ENCODE measurements at regions not wholly inside any gene's neighbourhood (a gene's known extent, or its start where the extent isn't known, plus 50 kb on each side); places are given as distances from the start of the nearest gene placed in this dataset.

DNA sequence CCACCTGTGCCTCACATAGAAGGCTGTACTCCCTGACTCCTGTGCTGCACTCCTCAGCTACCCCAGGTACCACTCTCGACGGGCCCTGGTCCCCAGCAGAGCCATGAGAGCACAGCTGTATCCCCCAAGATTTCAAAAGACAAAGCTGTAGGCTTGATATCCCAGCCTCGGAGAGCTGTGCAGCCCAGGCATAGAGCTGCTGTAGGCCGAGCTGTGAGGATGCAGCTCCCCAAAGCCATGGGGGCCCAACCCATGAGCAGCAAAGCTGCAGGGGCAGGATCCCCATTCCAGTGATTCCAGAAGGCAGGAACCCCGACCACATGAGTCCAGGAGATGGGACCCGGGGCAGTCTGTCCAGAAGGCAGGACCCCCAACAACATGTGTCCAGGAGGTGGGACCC, 123.8 kb upstream of the CBLN2 start:
- Mint-ChIP-seq H3K4me1 (peaks cover 4% of the 10 kb centered on the region), H3K4me3 (no peak overlapping the region), H3K9me3 (peaks cover 4% of the 10 kb centered on the region), H3K27ac (no peak overlapping the region), H3K36me3 (ENCODE audit: low read depth) (no peaks in the 10 kb centered on the region), H3K27me3 (ENCODE audit: low read depth, poor library complexity) (no peaks in the 10 kb centered on the region)
- no peak for DNase-seq
- TF ChIP-seq, protein P1, sequence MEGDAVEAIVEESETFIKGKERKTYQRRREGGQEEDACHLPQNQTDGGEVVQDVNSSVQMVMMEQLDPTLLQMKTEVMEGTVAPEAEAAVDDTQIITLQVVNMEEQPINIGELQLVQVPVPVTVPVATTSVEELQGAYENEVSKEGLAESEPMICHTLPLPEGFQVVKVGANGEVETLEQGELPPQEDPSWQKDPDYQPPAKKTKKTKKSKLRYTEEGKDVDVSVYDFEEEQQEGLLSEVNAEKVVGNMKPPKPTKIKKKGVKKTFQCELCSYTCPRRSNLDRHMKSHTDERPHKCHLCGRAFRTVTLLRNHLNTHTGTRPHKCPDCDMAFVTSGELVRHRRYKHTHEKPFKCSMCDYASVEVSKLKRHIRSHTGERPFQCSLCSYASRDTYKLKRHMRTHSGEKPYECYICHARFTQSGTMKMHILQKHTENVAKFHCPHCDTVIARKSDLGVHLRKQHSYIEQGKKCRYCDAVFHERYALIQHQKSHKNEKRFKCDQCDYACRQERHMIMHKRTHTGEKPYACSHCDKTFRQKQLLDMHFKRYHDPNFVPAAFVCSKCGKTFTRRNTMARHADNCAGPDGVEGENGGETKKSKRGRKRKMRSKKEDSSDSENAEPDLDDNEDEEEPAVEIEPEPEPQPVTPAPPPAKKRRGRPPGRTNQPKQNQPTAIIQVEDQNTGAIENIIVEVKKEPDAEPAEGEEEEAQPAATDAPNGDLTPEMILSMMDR (IDR thresholded peaks at IDR 0.05) = no peak

DNA sequence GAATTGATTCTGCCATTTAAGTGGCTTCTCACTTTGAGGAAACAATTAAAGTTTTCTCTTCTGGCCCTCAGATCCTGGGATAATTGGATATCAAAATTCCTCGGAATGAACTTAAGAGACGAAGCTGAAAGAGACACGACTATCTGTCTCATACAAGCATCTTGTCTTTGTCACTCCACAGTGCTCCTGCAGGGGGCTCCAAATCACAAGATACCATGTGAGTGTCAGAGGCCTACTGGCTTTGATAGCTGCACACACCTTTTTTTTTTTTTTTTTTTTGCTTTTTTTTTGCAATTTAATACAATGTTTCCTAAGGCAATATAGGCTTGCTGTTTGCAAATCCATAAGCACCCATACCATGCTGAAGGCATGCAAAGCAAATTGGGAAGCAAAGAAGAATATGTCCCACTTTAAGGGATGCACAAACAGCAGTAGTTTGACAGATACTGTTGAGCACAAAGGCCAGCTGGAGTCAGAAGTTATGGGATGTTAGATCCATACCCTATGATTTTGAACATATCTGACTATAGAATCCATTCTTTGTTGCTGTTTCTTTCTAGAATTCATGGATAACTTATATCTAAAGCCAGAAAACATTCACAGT, 109.0 kb upstream of the CBLN2 start:
- Mint-ChIP-seq H3K4me1 (no peaks in the 10 kb centered on the region), H3K4me3 (no peak overlapping the region), H3K9me3 (peaks cover 12% of the 10 kb centered on the region), H3K27ac (no peak overlapping the region), H3K36me3 (ENCODE audit: low read depth) (no peaks in the 10 kb centered on the region), H3K27me3 (ENCODE audit: low read depth, poor library complexity) (peaks cover 6% of the 10 kb centered on the region)
- DNase-seq = peak; percentile 72
- TF ChIP-seq, protein P1 (IDR thresholded peaks at IDR 0.05) = peak; percentile 60

GRCh38 chr18:72651033-72651432, 106.9 kb upstream of the CBLN2 start:
- Mint-ChIP-seq H3K36me3 (ENCODE audit: low read depth) (no peaks in the 10 kb centered on the region), H3K9me3 (peaks cover 8% of the 10 kb centered on the region), H3K27ac (no peak overlapping the region), H3K4me3 (no peak overlapping the region), H3K4me1 (no peaks in the 10 kb centered on the region), H3K27me3 (ENCODE audit: low read depth, poor library complexity) (peaks cover 4% of the 10 kb centered on the region)
- TF ChIP-seq, protein P1 (IDR thresholded peaks at IDR 0.05) = no peak
- DNase-seq = no peak

GRCh38 chr18:72648481-72648960, 104.4 kb upstream of the CBLN2 start:
- Mint-ChIP-seq H3K9me3 (peaks cover 3% of the 10 kb centered on the region), H3K27me3 (ENCODE audit: low read depth, poor library complexity) (peaks cover 4% of the 10 kb centered on the region), H3K36me3 (ENCODE audit: low read depth) (no peaks in the 10 kb centered on the region), H3K4me3 (no peak overlapping the region), H3K27ac (no peak overlapping the region), H3K4me1 (no peaks in the 10 kb centered on the region)
- TF ChIP-seq, protein P1 (IDR thresholded peaks at IDR 0.05) = no peak
- no peak for DNase-seq

- Mint-ChIP-seq H3K27me3 (ENCODE audit: low read depth, poor library complexity) (peaks cover 4% of the 10 kb centered on the region), H3K36me3 (ENCODE audit: low read depth) (no peaks in the 10 kb centered on the region), H3K9me3 (peaks cover 3% of the 10 kb centered on the region), H3K4me1 (no peaks in the 10 kb centered on the region), H3K27ac (no peak overlapping the region), H3K4me3 (no peak overlapping the region)
- TF ChIP-seq, protein P1 (IDR thresholded peaks at IDR 0.05) = no peak
- no peak for DNase-seq
Measured at GRCh38 chr18:72648079-72648478, 103.9 kb upstream of the CBLN2 start.

GRCh38 chr18:72640557-72640956, 96.4 kb upstream of the CBLN2 start:
- DNase-seq = no peak
- H3K27ac Mint-ChIP-seq = no peak overlapping the region
- H3K4me3 Mint-ChIP-seq = no peak overlapping the region
- TF ChIP-seq, protein P1 (IDR thresholded peaks at IDR 0.05) = no peak
- no peaks in the 10 kb centered on the region for H3K4me1 Mint-ChIP-seq
- no peaks in the 10 kb centered on the region for H3K27me3 Mint-ChIP-seq (ENCODE audit: low read depth, poor library complexity)
- H3K36me3 Mint-ChIP-seq (ENCODE audit: low read depth) = no peaks in the 10 kb centered on the region
- H3K9me3 Mint-ChIP-seq = peaks cover 3% of the 10 kb centered on the region

Measured in nephron progenitor cell (in vitro differentiated cells).